Amniotic stem cell (primary cell): ENCODE measurements at regions not wholly inside any gene's neighbourhood (a gene's known extent, or its start where the extent isn't known, plus 50 kb on each side); places are given as distances from the start of the nearest gene placed in this dataset.

Experiments used
- DNase-seq: peaks from one replicate; lab custom pipeline; 2025; lab: John Stamatoyannopoulos, UW

GRCh38 chr12:91311081-91311480 lies 128.5 kb upstream of the DCN start:
- no peak for DNase-seq

GRCh38 chr12:91309450-91309849 lies 126.8 kb upstream of the DCN start:
- no peak for DNase-seq

- no peak for DNase-seq
Measured at GRCh38 chr12:91307957-91308670, 125.5 kb upstream of the DCN start.

GRCh38 chr12:91290354-91290753 lies 107.7 kb upstream of the DCN start:
- no peak for DNase-seq

- no peak for DNase-seq
Measured at GRCh38 chr12:91289906-91290305, 107.3 kb upstream of the DCN start.

- DNase-seq, result no peak
Measured at GRCh38 chr12:91289072-91289471, 106.5 kb upstream of the DCN start.

GRCh38 chr12:91287753-91288152 lies 105.1 kb upstream of the DCN start:
- no peak for DNase-seq

- DNase-seq, result no peak
Measured at GRCh38 chr12:91278126-91278525, 95.5 kb upstream of the DCN start.

GRCh38 chr12:91276509-91276908 lies 93.9 kb upstream of the DCN start:
- no peak for DNase-seq

- DNase-seq, result no peak
Measured at GRCh38 chr12:91275321-91275720, 92.7 kb upstream of the DCN start.

- no peak for DNase-seq
Measured at GRCh38 chr12:91274916-91275315, 92.3 kb upstream of the DCN start.

GRCh38 chr12:91273560-91273959 lies 90.9 kb upstream of the DCN start:
- no peak for DNase-seq

- DNase-seq, result no peak
Measured at GRCh38 chr12:91272461-91273063, 89.9 kb upstream of the DCN start.

GRCh38 chr12:91271185-91271584 lies 88.6 kb upstream of the DCN start:
- DNase-seq, result no peak

- DNase-seq, result no peak
Measured at GRCh38 chr12:91267039-91267438, 84.4 kb upstream of the DCN start.

GRCh38 chr12:91264178-91264577 lies 81.6 kb upstream of the DCN start:
- no peak for DNase-seq

GRCh38 chr12:91261820-91262676 lies 79.4 kb upstream of the DCN start:
- no peak for DNase-seq

GRCh38 chr12:91256411-91256810 lies 73.8 kb upstream of the DCN start:
- DNase-seq, result no peak

- no peak for DNase-seq
Measured at GRCh38 chr12:91252341-91252740, 69.7 kb upstream of the DCN start.

GRCh38 chr12:91250273-91250665 lies 67.7 kb upstream of the DCN start:
- no peak for DNase-seq

- no peak for DNase-seq
Measured at GRCh38 chr12:91249518-91250272, 67.1 kb upstream of the DCN start.

- DNase-seq, result no peak
Measured at GRCh38 chr12:91249054-91249453, 66.4 kb upstream of the DCN start.
